Spleen (tissue), 7 donors: ENCODE measurements at regions not wholly inside any gene's neighbourhood (a gene's known extent, or its start where the extent isn't known, plus 50 kb on each side); places are given as distances from the start of the nearest gene placed in this dataset.

Experiments used
- POLR2A ChIP-seq, 3 donors: fragments of 450-650 bp; IDR thresholded peaks; one replicate each; pipeline ENCODE4 v1.5.1; 2017; ENCODE audit warnings: antibody characterized with exemption in 3 of 3, mild to moderate bottlenecking in 1 of 3
- TF ChIP-seq, protein P1 (sequence below), 11 experiments: fragments of 200-600 bp in 7 of 11; fragments of 450-650 bp in 4 of 11; sonication (generic) in 4 of 11; IDR thresholded peaks in 8 of 11; conservative IDR thresholded peaks in 3 of 11; 1 replicate in 7 of 11; 2 replicates in 4 of 11; pipeline versions ENCODE4 v1.4.0 to v1.8.0; 2016 to 2021; ENCODE audit warnings: antibody characterized with exemption in 11 of 11, inconsistent platforms in 4 of 11, mild to moderate bottlenecking in 1 of 11
- donor health status: DM: no; HTN: no; CAD: no; lungs with moderate emphysema.
- donor health status: DM: no; HTN: no; CAD: no.
- donor health status: DM: no; HTN: no; CAD: no.

DNA sequence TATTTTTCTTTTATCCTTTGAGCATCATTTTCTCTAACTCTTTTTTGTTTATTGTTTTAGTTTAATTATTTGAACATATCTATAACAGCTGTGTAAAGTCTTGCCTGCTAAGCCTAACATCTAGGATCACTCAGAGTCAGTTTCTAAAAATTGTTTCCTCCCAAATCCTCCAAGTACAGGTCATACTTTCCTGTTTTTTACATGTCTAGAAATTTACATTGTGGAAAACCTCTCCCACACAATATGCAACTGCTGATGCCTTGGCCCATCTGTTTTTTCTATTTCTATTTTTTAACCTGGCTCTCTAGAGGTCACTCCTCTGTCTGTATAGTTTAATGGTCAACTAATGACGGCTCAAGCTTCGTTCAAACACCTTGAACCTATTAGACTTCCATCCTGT is 261.0 kb downstream of the HRH4 start:
- TF ChIP-seq POLR2A (IDR thresholded peaks at IDR 0.05) = no peak
- TF ChIP-seq, protein P1, sequence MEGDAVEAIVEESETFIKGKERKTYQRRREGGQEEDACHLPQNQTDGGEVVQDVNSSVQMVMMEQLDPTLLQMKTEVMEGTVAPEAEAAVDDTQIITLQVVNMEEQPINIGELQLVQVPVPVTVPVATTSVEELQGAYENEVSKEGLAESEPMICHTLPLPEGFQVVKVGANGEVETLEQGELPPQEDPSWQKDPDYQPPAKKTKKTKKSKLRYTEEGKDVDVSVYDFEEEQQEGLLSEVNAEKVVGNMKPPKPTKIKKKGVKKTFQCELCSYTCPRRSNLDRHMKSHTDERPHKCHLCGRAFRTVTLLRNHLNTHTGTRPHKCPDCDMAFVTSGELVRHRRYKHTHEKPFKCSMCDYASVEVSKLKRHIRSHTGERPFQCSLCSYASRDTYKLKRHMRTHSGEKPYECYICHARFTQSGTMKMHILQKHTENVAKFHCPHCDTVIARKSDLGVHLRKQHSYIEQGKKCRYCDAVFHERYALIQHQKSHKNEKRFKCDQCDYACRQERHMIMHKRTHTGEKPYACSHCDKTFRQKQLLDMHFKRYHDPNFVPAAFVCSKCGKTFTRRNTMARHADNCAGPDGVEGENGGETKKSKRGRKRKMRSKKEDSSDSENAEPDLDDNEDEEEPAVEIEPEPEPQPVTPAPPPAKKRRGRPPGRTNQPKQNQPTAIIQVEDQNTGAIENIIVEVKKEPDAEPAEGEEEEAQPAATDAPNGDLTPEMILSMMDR (IDR thresholded peaks at IDR 0.05 in 8 of 11, conservative IDR thresholded peaks at IDR 0.05 in 3 of 11) = no peak
